NCI-H748 (cell line): ENCODE measurements at regions not wholly inside any gene's neighbourhood (a gene's known extent, or its start where the extent isn't known, plus 50 kb on each side); places are given as distances from the start of the nearest gene placed in this dataset.

Experiments used
- DNase-seq: peaks from one replicate; lab custom pipeline; 2025; ENCODE audit not compliant: unreplicated experiment; lab: John Stamatoyannopoulos, UW

- no peak for DNase-seq
Measured at GRCh38 chr1:209509039-209509438, 74.5 kb upstream of the CAMK1G start.

GRCh38 chr1:209510063-209510462 lies 73.5 kb upstream of the CAMK1G start:
- DNase-seq, result no peak

- no peak for DNase-seq
Measured at GRCh38 chr1:209511169-209511568, 72.3 kb upstream of the CAMK1G start.

- DNase-seq, result no peak
Measured at GRCh38 chr1:209512821-209513220, 70.7 kb upstream of the CAMK1G start.

- peak; percentile 63 for DNase-seq
Measured at GRCh38 chr1:209513226-209513625, 70.3 kb upstream of the CAMK1G start.

- no peak for DNase-seq
Measured at GRCh38 chr1:209516771-209517680, 66.5 kb upstream of the CAMK1G start.

GRCh38 chr1:209517681-209518050 lies 65.8 kb upstream of the CAMK1G start:
- DNase-seq, result no peak

- no peak for DNase-seq
Measured at GRCh38 chr1:209519786-209520185, 63.7 kb upstream of the CAMK1G start.

GRCh38 chr1:209522826-209523225 lies 60.7 kb upstream of the CAMK1G start:
- no peak for DNase-seq

- no peak for DNase-seq
Measured at GRCh38 chr1:209526137-209526536, 57.4 kb upstream of the CAMK1G start.

- no peak for DNase-seq
Measured at GRCh38 chr1:209527372-209527771, 56.1 kb upstream of the CAMK1G start.

- DNase-seq, result peak; percentile 17
Measured at GRCh38 chr1:209527993-209528717, 55.4 kb upstream of the CAMK1G start.

- no peak for DNase-seq
Measured at GRCh38 chr1:209529233-209529632, 54.3 kb upstream of the CAMK1G start.

GRCh38 chr1:209531006-209531405 lies 52.5 kb upstream of the CAMK1G start:
- DNase-seq, result peak; percentile 43

- DNase-seq, result no peak
Measured at GRCh38 chr1:209531549-209531948, 52.0 kb upstream of the CAMK1G start.
